OCI-LY3 (cell line): ENCODE measurements at regions not wholly inside any gene's neighbourhood (a gene's known extent, or its start where the extent isn't known, plus 50 kb on each side); places are given as distances from the start of the nearest gene placed in this dataset.
"Not testable (repeated sequence)": the region's sequence is repeated elsewhere in the genome, so short reads cannot be mapped to it uniquely, and the experiment has no call there.

ENCODE experiments used
- H2AFZ ChIP-seq: fragments of 200-600, 300-600 bp; shearing (Covaris generic); 2 replicates; pipeline ENCODE4 v1.6.0; 2014; ENCODE audit warnings: antibody characterized with exemption, low read depth, low read length
- H3K27ac ChIP-seq: fragments of 200-600, 300-600 bp; sonication (generic); 2 replicates; pipeline ENCODE4 v1.5.1; 2014; ENCODE audit warnings: mild to moderate bottlenecking, low read length, moderate library complexity, mixed read lengths
- H3K27me3 ChIP-seq: fragments of 200-600, 300-600 bp; sonication (generic); 2 replicates; pipeline ENCODE4 v1.6.1; 2014; ENCODE audit warnings: low read depth, low read length, mixed read lengths
- H3K36me3 ChIP-seq: fragments of 200-600, 300-600 bp; sonication (generic); replicated peaks from 2 replicates; pipeline ENCODE3; 2014; ENCODE audit warnings: low read depth, low read length, mixed read lengths
- H3K4me1 ChIP-seq: fragments of 300-600, 200-600 bp; sonication (generic); 2 replicates; pipeline ENCODE4 v1.6.1; 2014; ENCODE audit warnings: low read length, mixed read lengths
- H3K4me2 ChIP-seq: fragments of 200-600, 300-600 bp; sonication (generic); 2 replicates; pipeline ENCODE4 v1.6.1; 2014; ENCODE audit warnings: low read length, mixed read lengths
- H3K4me3 ChIP-seq: fragments of 300-600, 200-600 bp; sonication (generic); 2 replicates; pipeline ENCODE4 v1.5.1; 2014; ENCODE audit warnings: antibody characterized with exemption, mild to moderate bottlenecking, low read length, moderate library complexity
- H3K79me2 ChIP-seq: fragments of 300-600, 200-600 bp; shearing (Covaris generic); 2 replicates; pipeline ENCODE4 v1.6.1; 2014; ENCODE audit warnings: mild to moderate bottlenecking, low read length, mixed read lengths
- H3K9ac ChIP-seq: fragments of 300-600, 200-600 bp; shearing (Covaris generic); 2 replicates; pipeline ENCODE4 v1.6.0; 2014; ENCODE audit warnings: mild to moderate bottlenecking, low read length, moderate library complexity
- H3K9me3 ChIP-seq: fragments of 200-600, 300-600 bp; shearing (Covaris generic); 2 replicates; pipeline ENCODE4 v1.6.1; 2014; ENCODE audit warnings: low read length, mixed read lengths; ENCODE audit not compliant: insufficient read depth
- H4K20me1 ChIP-seq: fragments of 200-600, 300-600 bp; sonication (generic); 2 replicates; pipeline ENCODE4 v1.6.1; 2016; ENCODE audit warnings: low read length, mixed read lengths; ENCODE audit not compliant: insufficient read depth
- CTCF ChIP-seq: fragments of 200-600, 300-600 bp; sonication (generic); IDR thresholded peaks from 2 replicates; pipeline ENCODE4 v1.5.1; 2014; ENCODE audit warnings: antibody characterized with exemption, low read length, low read depth
- EZH2phosphoT487 ChIP-seq: fragments of 200-600 bp; shearing (Covaris generic); IDR thresholded peaks from 2 replicates; pipeline ENCODE4 v1.6.1; 2018; ENCODE audit warnings: antibody characterized with exemption, mixed run types, low read depth

- H3K4me1 ChIP-seq: peaks cover 5% of the 10 kb centered on the region
- no peak overlapping the region for H3K9ac ChIP-seq
- no peak overlapping the region for H3K4me3 ChIP-seq
- no peaks in the 10 kb centered on the region for H3K27me3 ChIP-seq
- H3K4me2 ChIP-seq: no peak overlapping the region
- no peak overlapping the region for H2AFZ ChIP-seq
- no peaks in the 10 kb centered on the region for H3K9me3 ChIP-seq
- TF ChIP-seq EZH2phosphoT487 (no peak), CTCF (no peak)
- no peak overlapping the region for H3K27ac ChIP-seq
- no peaks in the 10 kb centered on the region for H4K20me1 ChIP-seq
- no peaks in the 10 kb centered on the region for H3K79me2 ChIP-seq
- no peaks in the 10 kb centered on the region for H3K36me3 ChIP-seq
Observed at GRCh38 chr12:131413471-131413870, 297.4 kb upstream of the SFSWAP start.

GRCh38 chr12:131414155-131414922 lies 296.6 kb upstream of the SFSWAP start:
- not testable (repeated sequence) for H3K4me3 ChIP-seq, H4K20me1 ChIP-seq, H2AFZ ChIP-seq, H3K36me3 ChIP-seq, H3K9me3 ChIP-seq, H3K27ac ChIP-seq, H3K79me2 ChIP-seq, H3K9ac ChIP-seq, H3K27me3 ChIP-seq, H3K4me2 ChIP-seq
- peaks cover 14% of the 10 kb centered on the region for H3K4me1 ChIP-seq

- Histone ChIP-seq H3K79me2 (no peaks in the 10 kb centered on the region), H3K9me3 (no peaks in the 10 kb centered on the region), H3K4me1 (peaks cover 14% of the 10 kb centered on the region), H4K20me1 (no peaks in the 10 kb centered on the region), H2AFZ (no peak overlapping the region), H3K36me3 (no peaks in the 10 kb centered on the region), H3K4me3 (no peak overlapping the region), H3K9ac (no peak overlapping the region), H3K4me2 (no peak overlapping the region), H3K27me3 (no peaks in the 10 kb centered on the region), H3K27ac (no peak overlapping the region)
- TF ChIP-seq EZH2phosphoT487 (no peak), CTCF (no peak)
Observed at GRCh38 chr12:131415781-131416180, 295.1 kb upstream of the SFSWAP start.

- no peaks in the 10 kb centered on the region for H3K27me3 ChIP-seq
Observed at GRCh38 chr12:131418121-131418520, 292.8 kb upstream of the SFSWAP start.

More at GRCh38 chr12:131418121-131418520, 292.8 kb upstream of the SFSWAP start:
- no peak overlapping the region for H2AFZ ChIP-seq
- H3K36me3 ChIP-seq: no peaks in the 10 kb centered on the region
- no peak overlapping the region for H3K9ac ChIP-seq
- no peak overlapping the region for H3K27ac ChIP-seq
- no peak for TF ChIP-seq CTCF
- TF ChIP-seq EZH2phosphoT487: no peak
- no peaks in the 10 kb centered on the region for H3K9me3 ChIP-seq
- peaks cover 14% of the 10 kb centered on the region for H3K4me1 ChIP-seq
- no peaks in the 10 kb centered on the region for H4K20me1 ChIP-seq
- no peak overlapping the region for H3K4me3 ChIP-seq
- no peak overlapping the region for H3K4me2 ChIP-seq
- H3K79me2 ChIP-seq: no peaks in the 10 kb centered on the region
